ENCODE measurements at regions not wholly inside any gene's neighbourhood (a gene's known extent, or its start where the extent isn't known, plus 50 kb on each side); places are given as distances from the start of the nearest gene placed in this dataset.

DNA sequence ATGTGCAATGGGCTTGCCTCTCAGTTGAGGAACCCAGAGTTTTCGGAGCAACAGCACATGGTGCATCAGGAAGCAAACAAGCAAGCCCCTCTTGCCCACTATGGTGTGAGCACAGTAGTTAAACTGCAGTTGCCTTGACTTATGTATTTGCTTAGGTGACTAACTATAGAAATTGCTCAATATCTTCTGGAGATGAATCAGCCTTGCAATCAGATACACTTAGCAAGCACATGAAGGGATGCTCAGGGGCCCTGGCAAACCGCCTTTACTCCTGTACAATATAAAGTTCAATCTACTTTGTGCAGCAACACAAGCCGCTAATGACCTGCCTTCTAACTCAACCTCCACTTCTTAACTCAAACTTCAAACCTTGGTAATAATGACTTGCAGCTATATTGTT, 581.7 kb upstream of the RIOK2 start:
- Histone ChIP-seq H3K4me3 (ENCODE audit: low read depth, low read length, poor library complexity, severe bottlenecking) (no peak overlapping the region), H3K9ac (ENCODE audit: low read length) (no peak overlapping the region), H3K27me3 (ENCODE audit: insufficient read depth, low read length) (no peaks in the 10 kb centered on the region), H4K20me1 (ENCODE audit: insufficient read depth, low read length) (no peaks in the 10 kb centered on the region), H3K79me2 (ENCODE audit: insufficient read depth, low read length) (no peaks in the 10 kb centered on the region), H3K4me2 (ENCODE audit: low read length) (no peak overlapping the region), H3K4me1 (ENCODE audit: insufficient read depth, low read length, severe bottlenecking) (no peaks in the 10 kb centered on the region), H3K9me3 (ENCODE audit: low read length) (no peaks in the 10 kb centered on the region), H3K36me3 (ENCODE audit: insufficient read depth, low read length) (no peaks in the 10 kb centered on the region), H3K27ac (ENCODE audit: low read depth, low read length, poor library complexity, severe bottlenecking) (no peak overlapping the region), H3K9me2 (ENCODE audit: low read depth, low read length) (no peaks in the 10 kb centered on the region), H3F3A (ENCODE audit: insufficient read depth, low read length) (no peaks in the 10 kb centered on the region), H2AFZ (ENCODE audit: low read length) (no peak overlapping the region)
- TF ChIP-seq EZH2 (IDR thresholded peaks at IDR 0.05; ENCODE audit: borderline replicate concordance, low read length) = no peak
- TF ChIP-seq, protein P1, sequence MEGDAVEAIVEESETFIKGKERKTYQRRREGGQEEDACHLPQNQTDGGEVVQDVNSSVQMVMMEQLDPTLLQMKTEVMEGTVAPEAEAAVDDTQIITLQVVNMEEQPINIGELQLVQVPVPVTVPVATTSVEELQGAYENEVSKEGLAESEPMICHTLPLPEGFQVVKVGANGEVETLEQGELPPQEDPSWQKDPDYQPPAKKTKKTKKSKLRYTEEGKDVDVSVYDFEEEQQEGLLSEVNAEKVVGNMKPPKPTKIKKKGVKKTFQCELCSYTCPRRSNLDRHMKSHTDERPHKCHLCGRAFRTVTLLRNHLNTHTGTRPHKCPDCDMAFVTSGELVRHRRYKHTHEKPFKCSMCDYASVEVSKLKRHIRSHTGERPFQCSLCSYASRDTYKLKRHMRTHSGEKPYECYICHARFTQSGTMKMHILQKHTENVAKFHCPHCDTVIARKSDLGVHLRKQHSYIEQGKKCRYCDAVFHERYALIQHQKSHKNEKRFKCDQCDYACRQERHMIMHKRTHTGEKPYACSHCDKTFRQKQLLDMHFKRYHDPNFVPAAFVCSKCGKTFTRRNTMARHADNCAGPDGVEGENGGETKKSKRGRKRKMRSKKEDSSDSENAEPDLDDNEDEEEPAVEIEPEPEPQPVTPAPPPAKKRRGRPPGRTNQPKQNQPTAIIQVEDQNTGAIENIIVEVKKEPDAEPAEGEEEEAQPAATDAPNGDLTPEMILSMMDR (IDR thresholded peaks at IDR 0.05; ENCODE audit: low read length) = no peak

DNA sequence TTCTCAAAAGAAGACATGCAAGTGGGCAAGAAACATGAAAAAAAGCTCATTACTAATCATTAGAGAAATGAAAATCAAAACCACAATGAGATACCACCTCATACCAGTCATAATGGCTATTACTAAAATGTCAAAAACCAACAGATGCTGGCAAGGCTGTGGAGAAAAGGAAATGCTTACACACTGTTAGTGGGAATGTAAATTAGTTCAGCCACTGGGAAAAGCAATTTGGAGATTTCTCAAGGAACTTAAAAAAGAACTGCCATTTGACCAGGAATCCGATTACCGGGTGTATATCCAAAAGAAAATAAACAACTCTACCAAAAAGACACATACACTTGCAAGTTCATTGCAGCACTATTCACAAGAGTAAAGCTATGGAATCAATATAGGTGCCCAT, 595.4 kb upstream of the RIOK2 start:
- Histone ChIP-seq H3K9me2 (ENCODE audit: low read depth, low read length) (no peaks in the 10 kb centered on the region), H3K36me3 (ENCODE audit: insufficient read depth, low read length) (no peaks in the 10 kb centered on the region), H3K79me2 (ENCODE audit: insufficient read depth, low read length) (no peaks in the 10 kb centered on the region), H3K9ac (ENCODE audit: low read length) (no peak overlapping the region), H3K27me3 (ENCODE audit: insufficient read depth, low read length) (no peaks in the 10 kb centered on the region), H3K4me3 (ENCODE audit: low read depth, low read length, poor library complexity, severe bottlenecking) (no peak overlapping the region), H3F3A (ENCODE audit: insufficient read depth, low read length) (no peaks in the 10 kb centered on the region), H3K9me3 (ENCODE audit: low read length) (no peaks in the 10 kb centered on the region), H3K4me2 (ENCODE audit: low read length) (no peak overlapping the region), H3K27ac (ENCODE audit: low read depth, low read length, poor library complexity, severe bottlenecking) (no peak overlapping the region), H4K20me1 (ENCODE audit: insufficient read depth, low read length) (no peaks in the 10 kb centered on the region), H2AFZ (ENCODE audit: low read length) (no peak overlapping the region), H3K4me1 (ENCODE audit: insufficient read depth, low read length, severe bottlenecking) (no peaks in the 10 kb centered on the region)
- no peak for TF ChIP-seq EZH2 (IDR thresholded peaks at IDR 0.05; ENCODE audit: borderline replicate concordance, low read length)
- TF ChIP-seq, protein P1 (IDR thresholded peaks at IDR 0.05; ENCODE audit: low read length) = no peak

DNA sequence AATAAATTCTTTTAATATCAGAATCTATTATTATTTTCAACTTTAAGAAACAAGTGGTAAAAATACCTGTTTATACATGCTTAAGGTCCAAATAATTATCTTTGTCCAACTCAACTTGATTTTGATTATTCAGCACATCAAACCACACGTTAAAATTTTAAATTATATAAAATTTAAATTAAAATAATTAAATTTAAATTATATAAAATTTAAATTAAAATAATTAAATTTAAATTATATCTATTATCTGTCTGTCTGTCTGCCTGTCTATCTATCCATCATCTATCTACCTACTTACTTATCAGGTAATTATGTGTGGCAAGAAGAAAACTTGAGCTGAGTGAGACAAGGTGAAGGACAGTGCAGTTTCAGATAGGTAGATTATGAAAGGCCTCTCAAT, 605.3 kb upstream of the RIOK2 start:
- no peaks in the 10 kb centered on the region for H3K36me3 ChIP-seq (ENCODE audit: insufficient read depth, low read length)
- H3K79me2 ChIP-seq (ENCODE audit: insufficient read depth, low read length) = no peaks in the 10 kb centered on the region
- no peak overlapping the region for H3K4me2 ChIP-seq (ENCODE audit: low read length)
- TF ChIP-seq, protein P1 (IDR thresholded peaks at IDR 0.05; ENCODE audit: low read length) = no peak
- TF ChIP-seq EZH2 (IDR thresholded peaks at IDR 0.05; ENCODE audit: borderline replicate concordance, low read length) = no peak
- H3K9ac ChIP-seq (ENCODE audit: low read length) = no peak overlapping the region
- no peak overlapping the region for H3K27ac ChIP-seq (ENCODE audit: low read depth, low read length, poor library complexity, severe bottlenecking)
- H3K9me3 ChIP-seq (ENCODE audit: low read length) = no peaks in the 10 kb centered on the region
- no peaks in the 10 kb centered on the region for H3F3A ChIP-seq (ENCODE audit: insufficient read depth, low read length)
- no peaks in the 10 kb centered on the region for H4K20me1 ChIP-seq (ENCODE audit: insufficient read depth, low read length)
- no peak overlapping the region for H3K4me3 ChIP-seq (ENCODE audit: low read depth, low read length, poor library complexity, severe bottlenecking)
- no peaks in the 10 kb centered on the region for H3K4me1 ChIP-seq (ENCODE audit: insufficient read depth, low read length, severe bottlenecking)
- H3K9me2 ChIP-seq (ENCODE audit: low read depth, low read length) = no peaks in the 10 kb centered on the region
- H3K27me3 ChIP-seq (ENCODE audit: insufficient read depth, low read length) = no peaks in the 10 kb centered on the region
- no peak overlapping the region for H2AFZ ChIP-seq (ENCODE audit: low read length)

Measured in OCI-LY1 (cell line).